Natural killer cell treated with Interleukin-12 subunit alpha and Interleukin-12 subunit beta and Interleukin-15 and Interleukin-18, amount 100 ng/mL, for 72 hours (primary cell): ENCODE measurements at regions not wholly inside any gene's neighbourhood (a gene's known extent, or its start where the extent isn't known, plus 50 kb on each side); places are given as distances from the start of the nearest gene placed in this dataset.
"Not testable (repeated sequence)": the region's sequence is repeated elsewhere in the genome, so short reads cannot be mapped to it uniquely, and the experiment has no call there.

Experiments
- ATAC-seq, 2 donors: fragments of 150-1000 bp; cut with Tn5 transposase in 1 of 2; sonication (Bioruptor Pico), chemical (Tn5 transposase) in 1 of 2; 2 replicates each; pipeline ENCODE4 v1.10.0; 2021
- DNase-seq: peaks from one replicate; pipeline ENCODE4 v3.0.0; 2022; ENCODE audit warnings: low spot score
- H3K27ac Mint-ChIP-seq, 2 donors: 1 replicate in 1 of 2; 2 replicates in 1 of 2; pipeline ENCODE4 v1.8.0; 2022; ENCODE audit warnings: mixed read lengths in 2 of 2, mild to moderate bottlenecking in 1 of 2, moderate library complexity in 1 of 2
- H3K27me3 Mint-ChIP-seq, 2 donors: 1 replicate in 1 of 2; 2 replicates in 1 of 2; pipeline ENCODE4 v1.8.0; 2022; ENCODE audit warnings: mixed read lengths in 2 of 2
- H3K36me3 Mint-ChIP-seq: one replicate; pipeline ENCODE4 v1.8.0; 2022; ENCODE audit warnings: mixed read lengths
- H3K4me1 Mint-ChIP-seq, 2 donors: 1 replicate in 1 of 2; 2 replicates in 1 of 2; pipeline ENCODE4 v1.8.0; 2022; ENCODE audit warnings: low read depth in 2 of 2, mixed read lengths in 2 of 2, mild to moderate bottlenecking in 1 of 2
- H3K4me3 Mint-ChIP-seq: one replicate; pipeline ENCODE4 v1.8.0; 2022; ENCODE audit warnings: mixed read lengths
- H3K9me3 Mint-ChIP-seq: 2 replicates; pipeline ENCODE4 v1.8.0; 2022; ENCODE audit warnings: mixed read lengths

DNA sequence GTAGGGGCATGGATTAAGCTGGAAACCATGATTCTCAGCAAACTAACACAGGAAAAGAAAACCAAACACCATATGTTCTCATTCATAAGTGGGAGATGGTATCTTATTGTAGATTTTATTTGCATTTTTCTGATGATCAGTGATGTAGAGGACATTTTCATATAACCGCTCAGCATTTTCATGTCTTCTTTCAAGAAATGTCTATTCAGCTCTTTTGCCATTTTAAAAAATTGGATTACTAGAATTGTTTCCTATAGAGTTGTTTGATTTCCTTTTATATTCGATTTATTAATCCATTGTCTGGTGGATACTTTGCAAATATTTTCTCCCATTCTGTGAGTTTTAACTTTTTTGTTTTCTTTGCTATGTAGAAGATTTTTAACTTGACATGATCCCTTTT lies 682.2 kb upstream of the BCHE start:
- no peaks in the 10 kb centered on the region for H3K27me3 Mint-ChIP-seq
- H3K4me3 Mint-ChIP-seq = no peak overlapping the region
- no peak for ATAC-seq
- H3K9me3 Mint-ChIP-seq = peaks cover 19% of the 10 kb centered on the region
- no peaks in the 10 kb centered on the region for H3K4me1 Mint-ChIP-seq
- H3K27ac Mint-ChIP-seq = no peak overlapping the region
- DNase-seq = no peak
- peaks cover under 1% of the 10 kb centered on the region for H3K36me3 Mint-ChIP-seq

DNA sequence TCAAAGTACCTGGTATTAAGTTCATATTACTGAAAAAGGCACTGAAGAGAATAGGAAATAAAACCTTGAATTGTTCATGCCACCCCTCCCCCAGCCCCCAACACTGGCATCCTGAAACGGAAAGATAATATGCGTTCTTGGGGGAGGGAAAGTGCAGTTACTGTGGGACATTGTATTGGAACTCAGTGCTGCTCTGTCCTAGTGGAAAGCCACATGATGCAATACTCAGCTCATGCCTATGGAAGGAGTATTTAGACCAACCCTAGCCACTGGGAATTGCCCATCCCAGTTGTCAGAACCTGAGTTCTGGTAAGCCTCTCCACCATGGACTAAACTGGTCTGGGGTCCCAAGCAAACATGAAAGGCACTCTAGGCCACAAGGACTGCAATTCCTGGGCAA lies 680.8 kb upstream of the BCHE start:
- Mint-ChIP-seq H3K27ac (no peak overlapping the region), H3K27me3 (no peaks in the 10 kb centered on the region), H3K36me3 (peaks cover 10% of the 10 kb centered on the region), H3K4me3 (no peak overlapping the region), H3K9me3 (peaks cover 19% of the 10 kb centered on the region), H3K4me1 (no peaks in the 10 kb centered on the region)
- no peak for DNase-seq
- ATAC-seq = no peak

GRCh38 chr3:166510382-166510781 lies 673.2 kb upstream of the BCHE start:
- H3K9me3 Mint-ChIP-seq = peaks cover 29% of the 10 kb centered on the region
- DNase-seq = no peak
- H3K36me3 Mint-ChIP-seq = peaks cover 21% of the 10 kb centered on the region
- H3K4me3 Mint-ChIP-seq = no peak overlapping the region
- H3K4me1 Mint-ChIP-seq = no peaks in the 10 kb centered on the region
- ATAC-seq = no peak
- no peak overlapping the region for H3K27ac Mint-ChIP-seq
- no peaks in the 10 kb centered on the region for H3K27me3 Mint-ChIP-seq

- not testable (repeated sequence) for H3K4me1 Mint-ChIP-seq, DNase-seq, ATAC-seq, H3K4me3 Mint-ChIP-seq, H3K27ac Mint-ChIP-seq, H3K27me3 Mint-ChIP-seq
- Mint-ChIP-seq H3K9me3 (peaks cover 49% of the 10 kb centered on the region), H3K36me3 (peaks cover 34% of the 10 kb centered on the region)
Observed at GRCh38 chr3:166500420-166500819, 663.2 kb upstream of the BCHE start.

DNA sequence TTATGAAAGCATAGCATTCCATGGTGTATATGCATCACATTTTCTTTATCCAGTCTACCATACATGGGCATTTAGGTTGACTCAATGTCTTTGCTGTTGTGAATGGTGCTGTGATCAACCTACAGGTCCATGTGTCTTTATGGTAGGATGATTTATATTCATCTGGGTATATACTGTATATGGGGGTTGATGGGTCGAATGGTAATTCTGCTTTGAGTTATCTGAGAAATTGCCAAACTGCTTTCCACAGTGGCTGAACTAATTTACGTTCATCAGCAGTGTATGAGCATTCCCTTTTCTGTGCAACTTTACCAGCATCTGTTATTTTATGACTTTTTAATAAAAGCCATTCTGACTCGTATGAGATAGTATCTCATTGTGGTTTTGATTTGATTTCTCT lies 662.4 kb upstream of the BCHE start:
- Mint-ChIP-seq H3K36me3 (peaks cover 28% of the 10 kb centered on the region), H3K9me3 (peaks cover 41% of the 10 kb centered on the region), H3K4me1 (no peaks in the 10 kb centered on the region), H3K27ac (no peak overlapping the region), H3K4me3 (no peak overlapping the region), H3K27me3 (no peaks in the 10 kb centered on the region)
- DNase-seq = no peak
- no peak for ATAC-seq

DNA sequence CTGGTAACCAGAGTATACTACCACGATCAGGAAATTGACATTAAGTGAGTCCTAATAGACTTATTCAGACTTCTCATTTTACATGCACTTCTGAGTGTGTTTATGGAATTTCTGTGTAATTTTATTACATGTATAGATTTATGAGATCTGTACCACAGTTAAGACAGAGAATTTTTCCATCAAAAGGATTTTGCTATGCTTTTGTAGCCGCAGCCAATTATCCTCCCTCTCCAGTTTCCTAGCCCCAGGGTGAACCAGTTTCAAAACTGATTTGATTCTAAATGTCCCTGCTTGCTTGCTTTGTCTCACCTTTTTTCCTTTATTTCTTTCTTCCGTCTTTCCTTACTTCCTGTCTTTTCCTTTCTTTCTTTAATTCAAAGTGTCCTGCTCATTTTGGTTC lies 661.2 kb upstream of the BCHE start:
- no peak for ATAC-seq
- no peak overlapping the region for H3K4me3 Mint-ChIP-seq
- DNase-seq = no peak
- H3K27ac Mint-ChIP-seq = no peak overlapping the region
- H3K36me3 Mint-ChIP-seq = peaks cover 25% of the 10 kb centered on the region
- no peaks in the 10 kb centered on the region for H3K4me1 Mint-ChIP-seq
- H3K9me3 Mint-ChIP-seq = peaks cover 37% of the 10 kb centered on the region
- no peaks in the 10 kb centered on the region for H3K27me3 Mint-ChIP-seq

DNA sequence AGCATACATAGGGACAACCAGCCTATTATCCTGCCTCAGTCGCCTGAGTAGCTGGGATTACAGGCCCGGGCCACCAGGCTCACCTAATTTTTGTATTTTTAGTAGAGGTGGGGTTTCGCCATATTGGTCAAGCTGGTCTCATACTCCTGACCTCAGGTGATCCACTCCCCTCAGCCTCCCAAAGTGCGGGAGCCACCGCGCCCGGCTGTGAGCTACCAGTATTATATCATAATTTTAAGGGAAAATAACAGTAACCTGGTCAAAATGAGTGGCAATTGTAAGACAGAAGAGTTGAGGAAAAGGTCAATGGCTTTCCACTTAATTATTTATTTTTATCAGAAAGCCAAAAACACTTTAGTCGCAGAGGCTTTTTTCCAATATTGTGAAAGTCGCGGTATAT lies 652.6 kb upstream of the BCHE start:
- peaks cover 10% of the 10 kb centered on the region for H3K9me3 Mint-ChIP-seq
- ATAC-seq = no peak
- H3K36me3 Mint-ChIP-seq = no peaks in the 10 kb centered on the region
- no peak for DNase-seq
- H3K4me3 Mint-ChIP-seq = no peak overlapping the region
- no peaks in the 10 kb centered on the region for H3K27me3 Mint-ChIP-seq
- no peaks in the 10 kb centered on the region for H3K4me1 Mint-ChIP-seq
- H3K27ac Mint-ChIP-seq = no peak overlapping the region

DNA sequence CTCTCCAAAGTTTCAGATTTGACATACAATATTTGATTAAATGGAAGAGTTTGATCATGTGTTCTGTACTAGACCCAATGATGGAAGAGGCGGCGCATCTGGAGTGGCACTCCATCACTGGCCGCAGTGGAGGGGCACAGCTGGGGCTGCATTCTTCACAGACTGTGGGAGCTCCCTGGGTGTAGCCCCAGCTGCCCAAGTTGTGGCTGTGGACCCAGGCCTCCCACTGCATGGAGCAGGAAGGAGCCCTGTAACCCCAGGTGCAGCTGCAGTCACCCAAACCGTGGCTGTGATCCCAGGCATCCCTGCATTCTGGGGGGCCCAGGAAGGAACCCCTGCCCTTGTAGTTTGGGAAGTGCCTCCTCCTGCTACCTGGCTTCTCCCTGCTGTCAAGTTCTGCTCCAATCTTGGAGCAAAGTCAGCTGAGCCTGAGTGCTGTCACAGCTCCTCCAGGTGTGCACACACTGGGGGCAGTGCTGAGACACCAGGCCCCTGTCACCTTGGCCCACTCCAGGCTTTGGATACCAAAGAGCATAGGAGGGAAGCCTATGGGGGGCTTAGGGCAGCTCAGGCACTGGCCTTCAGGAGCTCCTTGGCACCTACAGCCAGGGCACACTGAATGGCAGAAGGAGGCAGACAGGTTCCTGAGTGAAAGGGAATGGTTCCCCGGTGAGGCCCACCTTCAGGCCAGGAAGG lies 651.9 kb upstream of the BCHE start:
- no peaks in the 10 kb centered on the region for H3K27me3 Mint-ChIP-seq
- no peak for ATAC-seq
- H3K4me1 Mint-ChIP-seq = no peaks in the 10 kb centered on the region
- H3K4me3 Mint-ChIP-seq = no peak overlapping the region
- peaks cover 10% of the 10 kb centered on the region for H3K9me3 Mint-ChIP-seq
- no peaks in the 10 kb centered on the region for H3K36me3 Mint-ChIP-seq
- H3K27ac Mint-ChIP-seq = no peak overlapping the region
- no peak for DNase-seq

- Mint-ChIP-seq H3K27ac (no peak overlapping the region), H3K9me3 (peaks cover 14% of the 10 kb centered on the region), H3K27me3 (no peaks in the 10 kb centered on the region), H3K4me3 (no peak overlapping the region), H3K4me1 (no peaks in the 10 kb centered on the region), H3K36me3 (peaks cover 2% of the 10 kb centered on the region)
- no peak for ATAC-seq
- no peak for DNase-seq
Observed at GRCh38 chr3:166484470-166484869, 647.2 kb upstream of the BCHE start.

GRCh38 chr3:166481340-166481739 lies 644.1 kb upstream of the BCHE start:
- peaks cover 10% of the 10 kb centered on the region for H3K36me3 Mint-ChIP-seq
- H3K27ac Mint-ChIP-seq = no peak overlapping the region
- DNase-seq (no peak), ATAC-seq (no peak)
- H3K4me3 Mint-ChIP-seq = no peak overlapping the region
- H3K27me3 Mint-ChIP-seq = no peaks in the 10 kb centered on the region
- peaks cover 24% of the 10 kb centered on the region for H3K9me3 Mint-ChIP-seq
- H3K4me1 Mint-ChIP-seq = no peaks in the 10 kb centered on the region

- no peaks in the 10 kb centered on the region for H3K4me1 Mint-ChIP-seq
- no peaks in the 10 kb centered on the region for H3K27me3 Mint-ChIP-seq
Observed at GRCh38 chr3:166478356-166478755, 641.1 kb upstream of the BCHE start.

DNA sequence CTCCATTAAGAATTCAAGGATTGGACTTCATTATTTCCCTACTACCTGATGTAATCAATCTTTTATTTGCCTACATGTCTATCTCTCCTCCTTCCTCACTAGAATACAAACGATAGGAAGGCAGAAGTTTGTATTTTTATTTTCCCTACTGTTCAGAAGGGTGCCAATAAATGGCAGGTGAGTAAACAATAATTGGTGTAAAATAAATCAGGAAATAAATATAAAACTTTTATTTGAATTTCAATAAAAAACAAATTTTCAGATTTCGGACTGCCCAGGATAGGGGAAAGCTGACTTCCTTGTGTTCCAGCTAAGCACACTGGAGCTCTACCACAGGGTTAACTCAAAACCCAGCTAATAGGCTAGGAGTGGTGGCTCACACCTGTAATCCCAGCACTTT lies 636.3 kb upstream of the BCHE start:
- Mint-ChIP-seq H3K27ac (no peak overlapping the region), H3K27me3 (no peaks in the 10 kb centered on the region), H3K36me3 (peaks cover 4% of the 10 kb centered on the region), H3K4me1 (no peaks in the 10 kb centered on the region), H3K9me3 (peaks cover 12% of the 10 kb centered on the region), H3K4me3 (no peak overlapping the region)
- DNase-seq (no peak), ATAC-seq (no peak)

More at GRCh38 chr3:166478356-166478755, 641.1 kb upstream of the BCHE start:
- no peak for DNase-seq
- Mint-ChIP-seq H3K4me3 (no peak overlapping the region), H3K36me3 (peaks cover 11% of the 10 kb centered on the region), H3K27ac (no peak overlapping the region), H3K9me3 (peaks cover 22% of the 10 kb centered on the region)
- ATAC-seq = no peak

GRCh38 chr3:166472015-166472414 lies 634.8 kb upstream of the BCHE start:
- Mint-ChIP-seq H3K27me3 (no peaks in the 10 kb centered on the region), H3K9me3 (peaks cover 7% of the 10 kb centered on the region), H3K4me3 (no peak overlapping the region), H3K4me1 (no peaks in the 10 kb centered on the region), H3K27ac (no peak overlapping the region), H3K36me3 (peaks cover 4% of the 10 kb centered on the region)
- ATAC-seq (no peak), DNase-seq (no peak)

GRCh38 chr3:166471074-166471767 lies 634.0 kb upstream of the BCHE start:
- Mint-ChIP-seq H3K27ac (no peak overlapping the region), H3K9me3 (peaks cover 7% of the 10 kb centered on the region), H3K4me3 (no peak overlapping the region), H3K27me3 (no peaks in the 10 kb centered on the region), H3K36me3 (peaks cover 4% of the 10 kb centered on the region), H3K4me1 (no peaks in the 10 kb centered on the region)
- DNase-seq (no peak), ATAC-seq (no peak)
